Neural progenitor cell (in vitro differentiated cells): ENCODE measurements at regions not wholly inside any gene's neighbourhood (a gene's known extent, or its start where the extent isn't known, plus 50 kb on each side); places are given as distances from the start of the nearest gene placed in this dataset.

Experiments used
- CTCF ChIP-seq: fragments of 200-600 bp; sonication (generic); IDR thresholded peaks from 2 replicates; pipeline ENCODE4 v1.5.1; 2017; ENCODE audit warnings: antibody characterized with exemption, mild to moderate bottlenecking
- EZH2phosphoT487 ChIP-seq: fragments of 200-600 bp; sonication (generic); IDR thresholded peaks from 2 replicates; pipeline ENCODE4 v1.6.1; 2017; ENCODE audit warnings: antibody characterized with exemption

GRCh38 chr10:32132357-32132946 is 76.2 kb upstream of the KIF5B start:
- no peak for TF ChIP-seq CTCF
- TF ChIP-seq EZH2phosphoT487: no peak
